ENCODE measurements at regions not wholly inside any gene's neighbourhood (a gene's known extent, or its start where the extent isn't known, plus 50 kb on each side); places are given as distances from the start of the nearest gene placed in this dataset.

- no peak for DNase-seq (ENCODE audit: low read depth in 1 of 2, low spot score in 1 of 2)
- no peak overlapping the region for H3K27ac ChIP-seq (replicated peaks)
- TF ChIP-seq GABPA (IDR thresholded peaks at IDR 0.05; ENCODE audit: low read depth) = no peak
- TF ChIP-seq CTCF (IDR thresholded peaks at IDR 0.05; ENCODE audit: insufficient read depth, low read length) = no peak
- no peak for TF ChIP-seq POLR2AphosphoS5 (IDR thresholded peaks at IDR 0.05; ENCODE audit: low read depth)
- TF ChIP-seq SPI1 (IDR thresholded peaks at IDR 0.05; ENCODE audit: borderline replicate concordance, low read depth) = no peak
- no peak for TF ChIP-seq REST (IDR thresholded peaks at IDR 0.05; ENCODE audit: insufficient replicate concordance, low read depth)
- no peaks in the 10 kb centered on the region for H3K27me3 ChIP-seq (ENCODE audit: insufficient read depth, poor library complexity, severe bottlenecking)
- H3K4me3 ChIP-seq (replicated peaks; ENCODE audit: insufficient read depth, low read length) = no peak overlapping the region
Observed at GRCh38 chr15:53129121-53129904, 339.2 kb upstream of the ONECUT1 start.

GRCh38 chr15:53128652-53129051, 338.5 kb upstream of the ONECUT1 start:
- DNase-seq (ENCODE audit: low read depth in 1 of 2, low spot score in 1 of 2) = no peak
- Histone ChIP-seq H3K4me3 (replicated peaks; ENCODE audit: insufficient read depth, low read length) (no peak overlapping the region), H3K27ac (replicated peaks) (no peak overlapping the region), H3K27me3 (ENCODE audit: insufficient read depth, poor library complexity, severe bottlenecking) (no peaks in the 10 kb centered on the region)
- TF ChIP-seq POLR2AphosphoS5 (IDR thresholded peaks at IDR 0.05; ENCODE audit: low read depth) (no peak), GABPA (IDR thresholded peaks at IDR 0.05; ENCODE audit: low read depth) (no peak), REST (IDR thresholded peaks at IDR 0.05; ENCODE audit: insufficient replicate concordance, low read depth) (no peak), SPI1 (IDR thresholded peaks at IDR 0.05; ENCODE audit: borderline replicate concordance, low read depth) (no peak), CTCF (IDR thresholded peaks at IDR 0.05; ENCODE audit: insufficient read depth, low read length) (no peak)

- Histone ChIP-seq H3K27me3 (ENCODE audit: insufficient read depth, poor library complexity, severe bottlenecking) (no peaks in the 10 kb centered on the region), H3K4me3 (replicated peaks; ENCODE audit: insufficient read depth, low read length) (no peak overlapping the region), H3K27ac (replicated peaks) (no peak overlapping the region)
- TF ChIP-seq REST (IDR thresholded peaks at IDR 0.05; ENCODE audit: insufficient replicate concordance, low read depth) (no peak), GABPA (IDR thresholded peaks at IDR 0.05; ENCODE audit: low read depth) (no peak), POLR2AphosphoS5 (IDR thresholded peaks at IDR 0.05; ENCODE audit: low read depth) (no peak), SPI1 (IDR thresholded peaks at IDR 0.05; ENCODE audit: borderline replicate concordance, low read depth) (no peak), CTCF (IDR thresholded peaks at IDR 0.05; ENCODE audit: insufficient read depth, low read length) (no peak)
- no peak for DNase-seq (ENCODE audit: low read depth in 1 of 2, low spot score in 1 of 2)
Observed at GRCh38 chr15:53126144-53126543, 336.0 kb upstream of the ONECUT1 start.

Measured in HL-60 (cell line).